Fibroblast of upper back skin (primary cell): ENCODE measurements at regions not wholly inside any gene's neighbourhood (a gene's known extent, or its start where the extent isn't known, plus 50 kb on each side); places are given as distances from the start of the nearest gene placed in this dataset.
"Not testable (repeated sequence)": the region's sequence is repeated elsewhere in the genome, so short reads cannot be mapped to it uniquely, and the experiment has no call there.

Experiments
- DNase-seq: peaks from one replicate; pipeline ENCODE4 v3.0.0-alpha.2; 2013

- peak; percentile 36 for DNase-seq
These were observed 285.7 kb upstream of the UBE2E3 start for GRCh38 chr2:180694445-180695421.

- no peak for DNase-seq
These were observed 288.1 kb upstream of the UBE2E3 start for GRCh38 chr2:180692322-180692721.

GRCh38 chr2:180691855-180692223 lies 288.6 kb upstream of the UBE2E3 start:
- not testable (repeated sequence) for DNase-seq

GRCh38 chr2:180691186-180691854 lies 289.1 kb upstream of the UBE2E3 start:
- not testable (repeated sequence) for DNase-seq

GRCh38 chr2:180690611-180691010 lies 289.8 kb upstream of the UBE2E3 start:
- DNase-seq = peak; percentile 24

- no peak for DNase-seq
These were observed 297.5 kb upstream of the UBE2E3 start for GRCh38 chr2:180682871-180683270.

- DNase-seq = no peak
These were observed 300.7 kb upstream of the UBE2E3 start for GRCh38 chr2:180679693-180680092.

GRCh38 chr2:180678625-180678972 lies 301.8 kb upstream of the UBE2E3 start:
- no peak for DNase-seq

- no peak for DNase-seq
These were observed 302.3 kb upstream of the UBE2E3 start for GRCh38 chr2:180677930-180678624.

- no peak for DNase-seq
These were observed 303.2 kb upstream of the UBE2E3 start for GRCh38 chr2:180677200-180677599.

- no peak for DNase-seq
These were observed 303.8 kb upstream of the UBE2E3 start for GRCh38 chr2:180676520-180677025.

- no peak for DNase-seq
These were observed 305.2 kb upstream of the UBE2E3 start for GRCh38 chr2:180675170-180675569.

GRCh38 chr2:180672377-180672776 lies 308.0 kb upstream of the UBE2E3 start:
- DNase-seq = no peak

- DNase-seq = no peak
These were observed 310.0 kb upstream of the UBE2E3 start for GRCh38 chr2:180670302-180671003.

- DNase-seq = no peak
These were observed 311.4 kb upstream of the UBE2E3 start for GRCh38 chr2:180669016-180669415.

GRCh38 chr2:180664507-180664906 lies 315.9 kb upstream of the UBE2E3 start:
- DNase-seq = no peak

GRCh38 chr2:180662941-180663471 lies 317.4 kb upstream of the UBE2E3 start:
- DNase-seq = peak; percentile 78

GRCh38 chr2:180662521-180662920 lies 317.9 kb upstream of the UBE2E3 start:
- DNase-seq = no peak

GRCh38 chr2:180661686-180662030 lies 318.7 kb upstream of the UBE2E3 start:
- DNase-seq = no peak

- no peak for DNase-seq
These were observed 319.3 kb upstream of the UBE2E3 start for GRCh38 chr2:180660881-180661685.

- DNase-seq = no peak
These were observed 320.2 kb upstream of the UBE2E3 start for GRCh38 chr2:180660207-180660606.

GRCh38 chr2:180657054-180657453 lies 323.4 kb upstream of the UBE2E3 start:
- peak; percentile 61 for DNase-seq
